ENCODE measurements at regions not wholly inside any gene's neighbourhood (a gene's known extent, or its start where the extent isn't known, plus 50 kb on each side); places are given as distances from the start of the nearest gene placed in this dataset.

GRCh38 chr13:87777387-87777786 lies 106.2 kb downstream of the SLITRK5 start:
- no peaks in the 10 kb centered on the region for H4K20me1 ChIP-seq (ENCODE audit: insufficient read depth)
- no peak for DNase-seq
- TF ChIP-seq EZH2 (IDR thresholded peaks at IDR 0.05; ENCODE audit: low read depth): no peak
- H3K4me3 ChIP-seq: no peak overlapping the region
- intact Hi-C loops (cut with micrococcal nuclease; ENCODE audit: unreplicated experiment): no loop called here
- no TSS peak for BruUV-seq (replicated peaks)
- H3K9me2 ChIP-seq (ENCODE audit: insufficient read depth): no peaks in the 10 kb centered on the region
- H3K27me3 ChIP-seq (ENCODE audit: insufficient read depth, low read depth): no peaks in the 10 kb centered on the region
- no peaks in the 10 kb centered on the region for H3K9me3 ChIP-seq (ENCODE audit: insufficient read depth, low read depth)
- H3F3A ChIP-seq (ENCODE audit: insufficient read depth, low read depth): no peaks in the 10 kb centered on the region
- ChIA-PET POLR2A (ENCODE audit: unreplicated experiment) (no interaction called here), CTCF (no interaction called here)
- no peak overlapping the region for H3K4me2 ChIP-seq
- no peaks in the 10 kb centered on the region for H3K79me2 ChIP-seq (ENCODE audit: low read depth)
- no peaks in the 10 kb centered on the region for H3K36me3 ChIP-seq (ENCODE audit: low read depth)
- H2AFZ ChIP-seq: no peak overlapping the region
- no peaks in the 10 kb centered on the region for H3K4me1 ChIP-seq (replicated peaks; ENCODE audit: insufficient read depth)
- no peak overlapping the region for H3K27ac ChIP-seq

- ChIA-PET CTCF (no interaction called here), POLR2A (ENCODE audit: unreplicated experiment) (no interaction called here)
- no peaks in the 10 kb centered on the region for H3K4me1 ChIP-seq (replicated peaks; ENCODE audit: insufficient read depth)
- H3K9me2 ChIP-seq (ENCODE audit: insufficient read depth): no peaks in the 10 kb centered on the region
- H3K36me3 ChIP-seq (ENCODE audit: low read depth): no peaks in the 10 kb centered on the region
- no peaks in the 10 kb centered on the region for H3F3A ChIP-seq (ENCODE audit: insufficient read depth, low read depth)
- TF ChIP-seq EZH2 (IDR thresholded peaks at IDR 0.05; ENCODE audit: low read depth) (no peak), CTCF (conservative IDR thresholded peaks at IDR 0.05) (no peak)
- DNase-seq: no peak
- no peaks in the 10 kb centered on the region for H3K9me3 ChIP-seq (ENCODE audit: insufficient read depth, low read depth)
- H3K4me2 ChIP-seq: no peak overlapping the region
- intact Hi-C loops (cut with micrococcal nuclease; ENCODE audit: unreplicated experiment): no loop called here
- no TSS peak for BruUV-seq (replicated peaks)
- no peaks in the 10 kb centered on the region for H4K20me1 ChIP-seq (ENCODE audit: insufficient read depth)
- H3K79me2 ChIP-seq (ENCODE audit: low read depth): no peaks in the 10 kb centered on the region
- no peak overlapping the region for H3K4me3 ChIP-seq
- no peak overlapping the region for H3K27ac ChIP-seq
- no peaks in the 10 kb centered on the region for H3K27me3 ChIP-seq (ENCODE audit: insufficient read depth, low read depth)
- H2AFZ ChIP-seq: no peak overlapping the region
Observed at GRCh38 chr13:87778128-87778527, 107.0 kb downstream of the SLITRK5 start.

GRCh38 chr13:87779426-87779825 lies 108.3 kb downstream of the SLITRK5 start:
- Histone ChIP-seq H4K20me1 (ENCODE audit: insufficient read depth) (no peaks in the 10 kb centered on the region), H3K4me3 (no peak overlapping the region), H3K4me2 (no peak overlapping the region), H3K9me2 (ENCODE audit: insufficient read depth) (no peaks in the 10 kb centered on the region), H3K27me3 (ENCODE audit: insufficient read depth, low read depth) (no peaks in the 10 kb centered on the region), H3K27ac (no peak overlapping the region), H3K79me2 (ENCODE audit: low read depth) (no peaks in the 10 kb centered on the region), H3K9me3 (ENCODE audit: insufficient read depth, low read depth) (no peaks in the 10 kb centered on the region), H3K4me1 (replicated peaks; ENCODE audit: insufficient read depth) (no peaks in the 10 kb centered on the region), H3K36me3 (ENCODE audit: low read depth) (no peaks in the 10 kb centered on the region), H3F3A (ENCODE audit: insufficient read depth, low read depth) (no peaks in the 10 kb centered on the region), H2AFZ (no peak overlapping the region)
- intact Hi-C loops (cut with micrococcal nuclease; ENCODE audit: unreplicated experiment): no loop called here
- CTCF ChIA-PET: no interaction called here
- no TSS peak for BruUV-seq (replicated peaks)
- POLR2A ChIA-PET (ENCODE audit: unreplicated experiment): no interaction called here
- no peak for DNase-seq
- no peak for TF ChIP-seq EZH2 (IDR thresholded peaks at IDR 0.05; ENCODE audit: low read depth)
- no peak for TF ChIP-seq CTCF (conservative IDR thresholded peaks at IDR 0.05)

- no peak for DNase-seq
- Histone ChIP-seq H2AFZ (no peak overlapping the region), H3K4me3 (no peak overlapping the region), H3K4me2 (no peak overlapping the region), H3K27ac (no peak overlapping the region), H3K9me3 (ENCODE audit: insufficient read depth, low read depth) (no peaks in the 10 kb centered on the region), H3K79me2 (ENCODE audit: low read depth) (no peaks in the 10 kb centered on the region), H3K4me1 (replicated peaks; ENCODE audit: insufficient read depth) (no peaks in the 10 kb centered on the region), H4K20me1 (ENCODE audit: insufficient read depth) (no peaks in the 10 kb centered on the region), H3K27me3 (ENCODE audit: insufficient read depth, low read depth) (no peaks in the 10 kb centered on the region), H3K9me2 (ENCODE audit: insufficient read depth) (no peaks in the 10 kb centered on the region), H3F3A (ENCODE audit: insufficient read depth, low read depth) (no peaks in the 10 kb centered on the region), H3K36me3 (ENCODE audit: low read depth) (no peaks in the 10 kb centered on the region)
- CTCF ChIA-PET: no interaction called here
- intact Hi-C loops (cut with micrococcal nuclease; ENCODE audit: unreplicated experiment): no loop called here
- POLR2A ChIA-PET (ENCODE audit: unreplicated experiment): interaction anchor here (0.6 kb wide), 1 partner anchor 42 kb away, joined by 5 read pairs; no protein-coding TSS in a partner anchor
- TF ChIP-seq EZH2 (IDR thresholded peaks at IDR 0.05; ENCODE audit: low read depth) (no peak), CTCF (conservative IDR thresholded peaks at IDR 0.05) (no peak)
- no TSS peak for BruUV-seq (replicated peaks)
Observed at GRCh38 chr13:87783366-87783765, 112.2 kb downstream of the SLITRK5 start.
